ENCODE measurements at regions not wholly inside any gene's neighbourhood (a gene's known extent, or its start where the extent isn't known, plus 50 kb on each side); places are given as distances from the start of the nearest gene placed in this dataset.
"Not testable (repeated sequence)": the region's sequence is repeated elsewhere in the genome, so short reads cannot be mapped to it uniquely, and the experiment has no call there.

DNA sequence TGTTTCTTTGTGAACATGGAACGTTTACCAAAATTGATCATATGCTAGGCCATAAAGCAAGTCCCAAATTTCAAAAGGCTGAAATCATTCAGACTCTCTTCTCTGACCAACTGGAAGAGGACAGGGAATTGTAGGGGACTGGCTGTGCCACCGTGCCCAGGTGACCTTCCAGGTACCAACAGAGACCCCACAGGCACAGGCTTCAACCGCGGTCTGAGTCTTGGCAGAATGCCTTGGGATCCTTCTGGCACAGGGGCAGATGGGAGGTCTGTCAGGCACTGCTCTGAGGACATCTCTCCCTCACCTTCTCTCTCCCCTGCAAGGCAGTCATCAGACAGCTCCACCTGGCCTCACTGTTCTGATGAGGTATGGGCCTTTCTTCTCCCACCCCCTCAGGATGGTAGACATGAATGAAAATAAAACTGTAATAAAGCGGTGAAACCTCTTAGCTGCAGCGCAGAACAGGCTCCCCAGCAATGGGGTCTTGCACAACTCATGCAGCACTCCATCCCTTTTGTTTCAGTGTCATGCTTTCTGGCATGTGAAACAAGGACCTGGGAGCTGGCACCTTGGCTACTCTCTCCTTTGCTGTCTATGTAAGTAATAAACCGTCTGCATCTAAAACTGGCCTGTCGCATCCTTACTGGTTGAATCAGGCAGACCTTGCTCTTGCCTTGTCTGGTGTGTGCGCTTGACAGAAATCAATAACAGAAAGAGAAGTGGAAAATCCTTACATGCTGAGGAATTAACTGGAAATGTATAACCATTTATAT is 289.2 kb downstream of the KLF13 start:
- DNase-seq (ENCODE audit: low spot score), result no peak
- Mint-ChIP-seq H3K27ac (ENCODE audit: unreplicated experiment) (no peak overlapping the region), H3K36me3 (ENCODE audit: low read depth) (no peaks in the 10 kb centered on the region), H3K27me3 (ENCODE audit: low read depth) (no peaks in the 10 kb centered on the region), H3K9me3 (ENCODE audit: low read depth) (peaks cover 26% of the 10 kb centered on the region), H3K4me3 (ENCODE audit: unreplicated experiment) (no peak overlapping the region), H3K4me1 (ENCODE audit: low read depth) (no peaks in the 10 kb centered on the region)
- TF ChIP-seq CTCF (IDR thresholded peaks at IDR 0.05), result no peak

DNA sequence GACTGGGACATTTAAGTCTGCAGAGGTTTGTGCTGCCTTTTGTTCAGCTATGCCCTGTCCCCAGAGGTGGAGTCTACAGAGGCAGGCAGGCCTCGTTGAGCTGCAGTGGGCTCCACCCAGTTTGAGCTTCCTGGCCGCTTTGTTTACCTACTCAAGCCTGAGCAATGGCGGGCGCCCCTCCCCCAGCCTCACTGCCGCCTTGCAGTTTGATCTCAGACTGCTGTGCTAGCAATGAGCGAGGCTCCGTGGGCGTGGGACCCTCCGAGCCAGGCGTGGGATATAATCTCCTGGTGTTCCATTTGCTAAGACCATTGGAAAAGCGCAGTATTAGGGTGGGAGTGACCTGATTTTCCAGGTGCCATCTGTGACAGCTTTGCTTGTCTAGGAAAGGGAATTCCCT is 296.7 kb downstream of the KLF13 start:
- not testable (repeated sequence) for H3K4me3 Mint-ChIP-seq (ENCODE audit: unreplicated experiment); H3K4me1 Mint-ChIP-seq (ENCODE audit: low read depth); H3K27ac Mint-ChIP-seq (ENCODE audit: unreplicated experiment); H3K27me3 Mint-ChIP-seq (ENCODE audit: low read depth); DNase-seq (ENCODE audit: low spot score); H3K36me3 Mint-ChIP-seq (ENCODE audit: low read depth)
- H3K9me3 Mint-ChIP-seq (ENCODE audit: low read depth), result peaks cover 17% of the 10 kb centered on the region

DNA sequence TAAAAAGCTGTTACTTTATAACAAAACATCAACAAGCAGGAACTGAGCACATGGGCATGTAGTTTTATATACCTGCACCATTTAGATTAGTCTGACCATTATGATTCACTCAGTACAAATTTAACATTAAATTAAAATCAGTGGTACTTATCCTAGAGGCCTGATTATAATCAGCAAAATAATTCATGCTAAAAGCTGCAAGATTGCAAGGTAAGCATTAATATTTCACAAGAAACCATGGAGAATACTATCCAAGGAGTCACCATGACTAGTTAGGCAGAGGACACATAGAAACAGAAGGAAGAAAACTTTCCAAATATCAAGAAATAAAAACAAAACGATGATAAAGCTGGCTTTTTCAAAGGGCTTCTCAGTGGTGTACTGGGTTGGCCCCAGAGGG is 297.5 kb downstream of the KLF13 start:
- DNase-seq (ENCODE audit: low spot score); H3K36me3 Mint-ChIP-seq (ENCODE audit: low read depth); H3K27me3 Mint-ChIP-seq (ENCODE audit: low read depth); H3K4me1 Mint-ChIP-seq (ENCODE audit: low read depth); H3K4me3 Mint-ChIP-seq (ENCODE audit: unreplicated experiment); H3K27ac Mint-ChIP-seq (ENCODE audit: unreplicated experiment): not testable (repeated sequence)
- peaks cover 17% of the 10 kb centered on the region for H3K9me3 Mint-ChIP-seq (ENCODE audit: low read depth)

DNA sequence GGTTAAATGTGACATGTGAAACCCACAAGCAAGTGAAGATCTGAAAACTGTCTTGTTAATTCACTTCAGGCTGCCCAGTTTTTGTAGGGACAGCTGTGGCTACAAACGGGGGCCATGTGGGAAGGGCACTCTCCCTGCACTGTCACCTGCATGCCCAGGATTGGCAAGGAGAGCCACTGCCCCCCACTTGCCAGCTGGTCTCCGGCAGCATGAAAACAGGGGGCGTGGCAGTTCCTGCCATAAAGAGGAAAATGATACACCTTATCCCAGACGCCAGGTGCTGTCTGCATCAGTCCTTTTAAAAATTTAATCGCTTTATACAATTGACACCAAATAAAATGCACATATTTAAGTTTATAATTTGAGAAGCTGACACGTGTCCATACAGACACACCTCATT is 309.1 kb downstream of the KLF13 start:
- DNase-seq (ENCODE audit: low spot score); H3K4me1 Mint-ChIP-seq (ENCODE audit: low read depth); H3K36me3 Mint-ChIP-seq (ENCODE audit: low read depth); H3K27me3 Mint-ChIP-seq (ENCODE audit: low read depth); H3K27ac Mint-ChIP-seq (ENCODE audit: unreplicated experiment); H3K4me3 Mint-ChIP-seq (ENCODE audit: unreplicated experiment): not testable (repeated sequence)
- H3K9me3 Mint-ChIP-seq (ENCODE audit: low read depth), result peaks cover 21% of the 10 kb centered on the region

DNA sequence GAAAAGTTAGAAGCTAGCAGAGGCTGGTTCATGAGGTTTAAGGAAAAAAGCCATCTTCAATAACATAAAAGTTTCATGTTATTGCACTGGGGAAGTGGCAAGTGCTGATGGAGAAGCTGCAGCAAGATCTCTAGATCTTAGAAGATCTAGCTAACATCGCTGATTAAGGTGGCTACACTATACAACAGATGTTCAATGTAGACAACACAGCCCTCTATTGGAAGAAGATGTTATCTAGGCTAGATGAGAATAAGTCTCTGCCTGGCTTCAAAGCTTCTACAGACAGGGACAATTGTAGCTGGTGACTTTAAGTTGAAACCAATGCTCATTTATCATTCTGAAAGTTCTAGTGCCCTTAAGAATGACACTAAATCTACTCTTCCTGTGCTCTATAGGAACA is 310.3 kb downstream of the KLF13 start:
- H3K27me3 Mint-ChIP-seq (ENCODE audit: low read depth); H3K4me1 Mint-ChIP-seq (ENCODE audit: low read depth); H3K36me3 Mint-ChIP-seq (ENCODE audit: low read depth); H3K27ac Mint-ChIP-seq (ENCODE audit: unreplicated experiment); H3K4me3 Mint-ChIP-seq (ENCODE audit: unreplicated experiment); DNase-seq (ENCODE audit: low spot score): not testable (repeated sequence)
- H3K9me3 Mint-ChIP-seq (ENCODE audit: low read depth), result peaks cover 15% of the 10 kb centered on the region

GRCh38 chr15:31643955-31644354 is 317.3 kb downstream of the KLF13 start:
- H3K36me3 Mint-ChIP-seq (ENCODE audit: low read depth); H3K9me3 Mint-ChIP-seq (ENCODE audit: low read depth); H3K4me3 Mint-ChIP-seq (ENCODE audit: unreplicated experiment); H3K4me1 Mint-ChIP-seq (ENCODE audit: low read depth); H3K27ac Mint-ChIP-seq (ENCODE audit: unreplicated experiment); DNase-seq (ENCODE audit: low spot score): not testable (repeated sequence)
- H3K27me3 Mint-ChIP-seq (ENCODE audit: low read depth), result peaks cover 18% of the 10 kb centered on the region

GRCh38 chr15:31644761-31645160 is 318.1 kb downstream of the KLF13 start:
- H3K27ac Mint-ChIP-seq (ENCODE audit: unreplicated experiment); H3K9me3 Mint-ChIP-seq (ENCODE audit: low read depth); H3K4me3 Mint-ChIP-seq (ENCODE audit: unreplicated experiment); DNase-seq (ENCODE audit: low spot score); H3K36me3 Mint-ChIP-seq (ENCODE audit: low read depth); H3K4me1 Mint-ChIP-seq (ENCODE audit: low read depth): not testable (repeated sequence)
- H3K27me3 Mint-ChIP-seq (ENCODE audit: low read depth), result peaks cover 20% of the 10 kb centered on the region

GRCh38 chr15:31647337-31647826 is 320.7 kb downstream of the KLF13 start:
- not testable (repeated sequence) for DNase-seq (ENCODE audit: low spot score); H3K4me3 Mint-ChIP-seq (ENCODE audit: unreplicated experiment); H3K9me3 Mint-ChIP-seq (ENCODE audit: low read depth); H3K27ac Mint-ChIP-seq (ENCODE audit: unreplicated experiment); H3K36me3 Mint-ChIP-seq (ENCODE audit: low read depth); H3K4me1 Mint-ChIP-seq (ENCODE audit: low read depth)
- H3K27me3 Mint-ChIP-seq (ENCODE audit: low read depth), result peaks cover 17% of the 10 kb centered on the region

DNA sequence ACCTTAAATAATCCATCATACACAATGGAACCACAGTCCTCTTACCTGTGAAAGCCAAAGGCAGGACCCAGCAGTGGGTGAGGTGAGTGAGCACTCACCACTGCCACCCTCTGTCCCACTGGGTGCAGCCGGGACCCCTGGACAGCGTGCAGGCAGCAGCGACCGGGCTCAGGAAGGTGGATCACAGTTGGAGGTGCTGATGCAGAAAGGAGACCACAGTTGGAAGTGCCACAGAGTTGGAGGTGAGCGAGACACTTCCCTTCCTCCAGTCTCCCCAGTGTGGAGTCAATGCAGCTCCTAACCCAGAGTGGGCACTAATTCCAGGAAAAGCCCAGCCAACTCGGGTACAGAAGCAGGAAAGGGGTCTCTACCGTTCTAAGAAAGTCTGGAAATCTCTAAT is 323.0 kb downstream of the KLF13 start:
- peaks cover 11% of the 10 kb centered on the region for H3K27me3 Mint-ChIP-seq (ENCODE audit: low read depth)
- DNase-seq (ENCODE audit: low spot score), result peak; percentile 53
- not testable (repeated sequence) for H3K9me3 Mint-ChIP-seq (ENCODE audit: low read depth); H3K27ac Mint-ChIP-seq (ENCODE audit: unreplicated experiment); H3K36me3 Mint-ChIP-seq (ENCODE audit: low read depth); H3K4me1 Mint-ChIP-seq (ENCODE audit: low read depth); H3K4me3 Mint-ChIP-seq (ENCODE audit: unreplicated experiment)
